ENCODE measurements at regions not wholly inside any gene's neighbourhood (a gene's known extent, or its start where the extent isn't known, plus 50 kb on each side); places are given as distances from the start of the nearest gene placed in this dataset.

DNA sequence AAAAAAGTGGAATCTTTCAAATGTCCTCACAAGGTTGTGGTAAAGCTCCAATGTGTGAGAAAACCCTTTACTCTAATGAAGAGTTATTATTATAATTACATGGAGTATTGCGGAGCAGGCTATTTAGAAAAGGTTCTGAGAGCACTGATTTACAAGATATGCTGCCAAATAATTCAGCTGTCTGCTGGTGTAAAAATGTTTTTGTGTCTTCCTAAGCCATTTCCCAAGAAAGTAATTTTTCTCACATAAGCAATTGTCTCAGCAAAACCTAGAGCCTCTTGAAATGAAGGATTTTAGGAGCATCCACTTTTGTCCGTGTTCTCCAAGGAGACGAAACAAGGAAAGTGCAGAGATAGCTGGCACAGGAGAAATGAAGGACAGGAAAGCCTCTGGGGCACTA is 229.6 kb upstream of the STARD13 start:
- no peak for DNase-seq (ENCODE audit: low read depth in 2 of 2)

- no peak for DNase-seq (ENCODE audit: low read depth in 2 of 2)
These were observed 232.9 kb upstream of the STARD13 start for GRCh38 chr13:33518452-33518851.

- DNase-seq (ENCODE audit: low read depth in 2 of 2): no peak
These were observed 234.3 kb upstream of the STARD13 start for GRCh38 chr13:33519561-33520467.

DNA sequence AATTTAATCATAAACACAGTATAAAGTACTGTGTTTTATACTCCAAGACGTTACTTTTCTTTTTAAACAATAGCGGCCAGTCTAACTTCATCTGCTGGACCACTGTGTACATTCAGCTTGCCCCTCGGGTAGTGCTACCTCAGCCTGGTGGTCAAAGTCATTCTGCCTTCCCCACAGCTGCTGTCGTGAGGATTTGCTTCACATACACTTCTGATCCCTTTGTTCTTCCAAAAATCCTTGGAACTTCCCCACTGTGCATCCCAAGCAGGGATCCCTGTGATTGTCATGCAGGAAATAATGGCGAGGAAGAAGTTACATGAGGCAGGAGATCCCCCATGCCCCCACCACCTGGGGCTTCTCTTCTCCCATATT is 234.9 kb upstream of the STARD13 start:
- no peak for DNase-seq (ENCODE audit: low read depth in 2 of 2)

DNA sequence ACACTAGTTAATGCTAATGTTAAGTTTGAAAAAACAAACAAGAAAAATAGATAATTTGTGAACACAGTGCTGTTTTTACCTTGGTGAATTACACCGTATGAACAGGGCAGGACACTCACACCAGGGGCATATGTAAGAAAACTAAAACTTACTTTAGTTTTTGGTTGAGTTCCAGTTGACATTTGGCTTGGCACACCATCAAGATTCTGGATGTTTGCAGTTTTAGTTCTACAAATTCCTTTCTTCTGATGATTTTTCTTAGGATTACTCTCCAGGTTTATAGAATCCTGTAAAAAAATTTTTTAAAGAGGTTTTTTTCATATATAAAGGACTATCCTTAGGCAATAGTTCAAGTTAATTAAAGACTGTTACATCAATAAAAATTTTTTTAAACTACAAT is 238.5 kb upstream of the STARD13 start:
- DNase-seq (ENCODE audit: low read depth in 2 of 2): no peak

DNA sequence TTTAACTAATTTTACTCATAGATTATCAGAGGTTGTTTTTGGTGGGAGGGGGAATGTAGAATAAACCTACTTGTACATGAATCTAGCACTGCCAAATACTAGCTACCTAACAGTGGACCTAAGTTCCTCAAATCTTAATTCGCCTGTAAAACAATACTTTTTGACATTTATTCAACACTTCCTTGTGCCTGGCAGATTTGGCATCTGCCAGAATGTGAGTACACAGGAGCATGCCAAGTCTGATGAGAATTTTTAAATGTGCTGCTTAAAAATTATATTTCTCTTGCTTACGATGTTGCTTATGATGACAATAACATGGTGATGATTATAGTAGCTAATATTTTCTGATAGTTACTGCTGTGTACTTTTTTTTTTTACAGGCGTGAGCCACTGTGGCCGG is 240.2 kb upstream of the STARD13 start:
- DNase-seq (ENCODE audit: low read depth in 2 of 2): no peak

DNA sequence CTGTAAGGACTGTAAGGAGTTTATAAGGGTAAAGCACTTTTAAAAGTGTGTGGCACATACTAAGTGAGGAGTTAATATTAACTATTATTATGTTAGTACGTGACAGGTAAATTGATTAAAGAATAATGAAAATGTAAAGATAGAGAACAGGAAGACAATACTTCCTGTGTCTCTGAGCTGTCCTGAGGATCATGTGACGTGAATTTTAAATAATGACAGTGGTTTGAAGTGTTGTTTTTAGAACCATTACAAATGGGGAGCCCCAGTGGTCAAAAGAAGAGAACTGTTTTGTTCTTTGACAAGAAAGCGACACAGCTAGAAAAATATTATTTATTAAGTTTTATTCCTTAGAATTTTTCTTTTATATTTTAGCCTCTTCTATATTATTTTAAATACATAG is 241.2 kb upstream of the STARD13 start:
- no peak for DNase-seq (ENCODE audit: low read depth in 2 of 2)

GRCh38 chr13:33528896-33529295 is 243.3 kb upstream of the STARD13 start:
- DNase-seq (ENCODE audit: low read depth in 2 of 2): no peak

DNA sequence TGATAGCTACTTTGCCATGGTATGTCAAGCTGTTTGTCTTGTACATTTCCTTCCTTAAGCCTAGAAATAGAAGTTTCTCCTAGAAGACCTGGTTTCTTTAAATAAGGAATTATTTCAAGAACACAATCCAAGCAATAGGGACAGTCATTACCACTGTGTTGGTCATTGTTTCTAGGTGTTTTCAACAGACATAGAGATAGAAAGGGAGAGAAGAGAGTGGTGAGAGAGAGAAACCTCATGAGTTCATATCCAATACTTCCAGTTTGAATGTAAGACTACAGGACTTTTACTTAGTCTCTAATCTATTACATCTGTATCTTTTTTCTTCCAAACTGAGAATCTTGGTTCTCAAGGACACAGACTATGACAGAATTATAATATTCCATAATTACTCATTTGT is 245.9 kb upstream of the STARD13 start:
- no peak for DNase-seq (ENCODE audit: low read depth in 2 of 2)

DNA sequence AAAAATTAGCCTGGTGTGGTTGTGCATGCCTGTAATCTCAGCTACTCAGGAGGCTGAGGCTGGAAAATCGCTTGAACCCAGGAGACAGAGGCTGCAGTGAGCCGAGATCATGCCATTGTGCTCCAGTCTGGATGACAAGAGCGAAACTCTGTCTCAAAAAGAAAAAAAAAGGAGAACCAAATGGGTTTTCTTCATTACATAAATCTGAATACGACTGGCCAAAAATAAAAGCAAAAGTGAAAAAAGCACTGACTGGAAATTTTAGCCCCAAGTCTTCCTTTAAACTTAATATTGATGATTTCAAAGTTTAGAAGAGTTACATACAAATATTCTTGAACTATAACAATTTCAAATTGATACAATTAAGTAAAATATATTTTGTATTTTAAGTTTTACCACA is 249.5 kb upstream of the STARD13 start:
- DNase-seq (ENCODE audit: low read depth in 2 of 2): no peak

DNA sequence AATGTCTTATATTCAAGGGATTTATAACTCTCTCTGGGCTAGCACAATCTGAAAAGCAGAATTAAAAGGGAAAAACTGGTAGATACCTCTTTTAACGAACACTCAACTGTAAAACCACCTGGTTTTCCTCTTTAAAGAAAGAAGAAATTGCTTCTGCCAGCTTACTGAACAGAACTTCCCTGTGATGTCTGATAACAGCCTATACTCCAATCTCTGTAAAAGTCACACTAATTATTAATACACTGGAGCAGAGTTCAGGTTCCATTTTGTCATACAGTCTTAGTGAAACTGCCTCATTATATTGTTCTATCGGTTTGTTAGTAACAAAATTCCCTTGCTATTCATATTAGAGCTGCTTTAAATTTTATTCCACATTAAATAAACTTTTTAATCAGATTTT is 251.0 kb upstream of the STARD13 start:
- DNase-seq (ENCODE audit: low read depth in 2 of 2): no peak

DNA sequence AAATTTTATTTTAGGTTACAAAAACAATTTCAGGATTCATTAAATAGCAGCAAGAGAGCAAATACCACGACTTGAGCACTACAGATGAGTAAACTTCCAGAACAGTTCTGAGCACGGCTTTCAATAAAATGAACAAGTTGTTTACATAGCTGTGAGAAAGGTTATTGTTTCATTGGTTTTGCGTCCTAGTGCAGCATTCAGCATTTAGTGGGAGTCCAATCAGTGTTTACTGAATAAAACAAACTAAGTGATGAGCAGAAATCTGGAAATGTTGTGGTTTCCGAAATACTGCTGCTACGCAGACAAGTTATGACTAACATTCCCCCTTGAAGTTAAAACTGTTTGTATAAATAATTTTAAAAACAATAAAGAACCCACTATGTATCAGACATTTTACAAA is 251.5 kb upstream of the STARD13 start:
- DNase-seq (ENCODE audit: low read depth in 2 of 2): no peak

DNA sequence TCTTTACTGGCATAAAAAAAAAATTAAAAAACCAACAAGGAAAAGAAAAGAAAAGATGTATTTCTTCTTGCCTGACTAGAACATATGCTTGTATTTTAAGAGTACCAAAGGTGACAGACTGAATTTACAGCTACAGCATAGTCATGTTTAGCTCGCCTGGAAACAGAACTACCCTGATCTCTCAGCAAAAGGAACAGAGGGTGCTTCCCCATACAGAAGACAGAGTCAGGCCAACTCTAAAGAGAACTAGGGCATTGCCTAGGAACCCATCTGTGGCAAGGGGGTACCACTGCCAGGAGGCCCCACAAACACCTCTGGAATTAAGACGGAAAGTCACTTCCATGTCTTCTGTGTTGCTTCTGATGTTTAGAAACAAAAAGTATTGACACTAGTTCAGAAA is 252.1 kb upstream of the STARD13 start:
- no peak for DNase-seq (ENCODE audit: low read depth in 2 of 2)

DNA sequence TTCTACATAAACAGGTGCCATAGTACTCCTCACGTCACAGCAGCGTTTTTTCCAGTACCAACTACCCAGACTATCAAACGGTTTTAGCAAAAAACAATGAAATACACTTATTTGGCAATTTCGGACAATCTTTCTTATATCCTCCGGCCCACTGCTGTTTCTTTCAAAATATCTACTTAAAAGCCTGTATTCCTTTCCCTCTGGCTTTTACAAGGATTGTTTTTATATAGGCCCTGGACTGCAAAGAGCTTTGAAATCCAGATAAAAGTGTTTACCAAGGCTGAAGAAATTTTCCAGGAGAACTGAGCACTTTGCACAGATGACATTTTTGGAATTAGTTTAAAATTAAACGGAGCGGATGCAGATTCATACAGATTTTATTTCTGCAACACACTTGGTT is 255.9 kb upstream of the STARD13 start:
- no peak for DNase-seq (ENCODE audit: low read depth in 2 of 2)

DNA sequence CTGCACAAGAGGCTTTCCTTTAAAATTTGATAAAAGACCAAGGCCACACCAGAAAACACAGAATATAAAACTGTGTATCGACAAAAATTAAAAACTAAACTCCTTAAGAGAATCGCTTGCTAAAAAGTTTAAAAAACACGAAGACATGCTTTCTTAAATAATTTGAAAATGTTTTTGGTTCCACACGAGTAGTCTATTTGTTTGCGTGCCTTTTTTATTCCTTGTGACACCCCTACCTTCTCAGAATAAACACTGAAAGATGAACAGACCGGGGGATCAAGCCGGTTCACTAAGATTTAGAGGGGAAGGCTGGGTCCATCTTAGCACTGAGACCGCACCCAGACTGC is 256.4 kb upstream of the STARD13 start:
- no peak for DNase-seq (ENCODE audit: low read depth in 2 of 2)

DNA sequence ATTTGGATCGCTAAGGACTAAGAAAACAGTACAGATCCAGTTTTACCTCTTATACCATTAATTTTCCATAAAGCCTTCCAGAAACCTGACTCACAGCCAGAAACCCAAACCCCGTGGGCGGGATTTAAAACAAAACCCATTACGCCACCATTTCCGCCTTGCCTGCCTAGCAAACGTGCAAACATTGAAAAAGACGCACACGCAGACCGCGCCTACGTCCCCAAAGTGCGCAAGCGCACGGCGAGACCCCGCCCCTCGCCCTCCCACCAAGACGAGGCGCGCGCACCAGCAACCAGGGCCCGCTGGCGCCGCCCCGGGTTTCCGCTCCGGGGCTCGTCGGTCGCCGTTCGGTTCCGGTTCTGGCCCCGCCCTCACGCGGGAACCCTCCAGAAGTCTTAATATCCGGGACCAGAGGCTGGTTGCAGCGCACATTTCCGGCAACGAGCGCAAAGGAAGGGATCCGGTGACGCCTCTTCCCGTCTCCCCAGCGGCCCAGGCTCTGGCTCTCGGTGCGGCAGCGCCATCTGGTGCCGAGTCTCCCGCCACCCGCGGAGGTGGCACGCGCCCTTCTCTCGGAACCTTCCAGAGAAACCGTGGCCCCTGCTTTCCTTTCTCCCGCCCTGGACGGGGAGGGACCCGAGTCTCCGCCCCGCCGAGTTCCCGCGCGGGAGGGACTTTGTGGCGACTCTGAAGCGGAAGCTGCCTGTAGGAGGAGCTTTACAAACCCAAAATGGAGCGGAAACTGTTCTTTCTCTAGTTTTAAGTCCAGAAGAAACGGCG is 256.9 kb upstream of the STARD13 start:
- DNase-seq (ENCODE audit: low read depth in 2 of 2): peak; percentile 96 to 98

DNA sequence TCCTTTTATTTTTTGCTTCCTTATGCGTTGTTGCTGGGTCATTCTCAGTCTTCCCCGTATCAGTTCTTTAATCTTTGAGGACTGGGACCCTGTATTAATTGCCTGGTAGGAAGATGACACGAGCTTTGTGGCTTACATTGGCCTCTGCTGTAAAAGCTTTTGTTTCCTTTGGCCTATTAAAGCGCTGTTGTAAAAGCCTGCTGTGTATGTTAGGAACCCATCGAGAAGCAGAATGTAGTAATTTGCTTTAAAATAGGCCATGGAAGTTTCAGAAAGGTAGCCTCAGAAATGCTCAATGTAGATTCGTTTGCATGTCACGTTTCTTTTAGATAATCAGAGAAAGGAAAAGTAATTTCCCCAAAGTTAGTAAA is 257.5 kb upstream of the STARD13 start:
- DNase-seq (ENCODE audit: low read depth in 2 of 2): no peak

DNA sequence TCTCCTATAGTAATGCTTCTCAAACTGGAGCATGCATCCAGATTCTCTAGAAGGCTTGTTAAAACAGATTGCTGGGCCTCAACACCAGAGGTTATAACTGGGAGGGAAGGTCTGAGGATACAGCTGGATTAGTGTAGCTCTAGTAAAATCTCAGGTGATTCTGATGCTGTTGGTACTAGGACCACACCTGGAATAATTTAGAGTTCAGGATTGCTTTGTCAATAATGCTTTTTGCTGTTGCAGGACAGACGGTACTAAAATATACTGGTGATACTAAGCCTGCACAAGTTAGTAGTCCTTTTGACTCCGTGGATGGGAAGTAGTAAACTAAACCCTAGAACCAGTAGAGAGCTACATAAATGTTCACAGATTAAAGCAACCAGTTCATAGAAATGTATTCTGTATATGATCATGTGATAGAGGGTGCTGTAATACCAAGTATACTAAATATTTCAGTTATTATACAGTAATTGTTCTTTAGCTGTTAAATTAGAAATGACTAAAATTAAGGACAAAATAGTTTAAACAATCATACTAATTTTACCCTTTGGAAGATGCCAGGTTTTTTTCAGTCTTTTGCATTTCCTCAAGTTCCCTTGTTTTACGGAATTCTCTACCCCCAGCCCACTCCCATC is 258.2 kb upstream of the STARD13 start:
- no peak for DNase-seq (ENCODE audit: low read depth in 2 of 2)

GRCh38 chr13:33544308-33544707 is 258.8 kb upstream of the STARD13 start:
- DNase-seq (ENCODE audit: low read depth in 2 of 2): no peak

- DNase-seq (ENCODE audit: low read depth in 2 of 2): no peak
These were observed 259.9 kb upstream of the STARD13 start for GRCh38 chr13:33545492-33545891.

DNA sequence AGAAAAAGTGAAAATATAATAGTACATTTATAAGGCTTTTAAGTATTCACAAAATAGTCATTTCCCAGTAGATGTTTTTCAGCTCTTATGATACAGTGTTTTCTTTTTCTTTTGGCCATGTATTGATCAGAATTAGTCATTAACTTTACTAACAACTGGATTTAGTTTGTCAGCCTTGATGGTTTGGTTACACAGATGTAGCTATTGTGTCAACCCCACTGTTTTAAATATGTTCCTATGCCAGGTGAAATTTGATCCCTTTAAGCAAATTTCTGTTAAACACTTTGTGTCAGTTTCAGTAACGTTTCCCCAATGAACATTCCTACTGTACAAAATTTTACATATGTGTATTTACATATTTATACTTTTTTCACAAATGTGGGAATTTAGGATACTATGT is 261.5 kb upstream of the STARD13 start:
- no peak for DNase-seq (ENCODE audit: low read depth in 2 of 2)

DNA sequence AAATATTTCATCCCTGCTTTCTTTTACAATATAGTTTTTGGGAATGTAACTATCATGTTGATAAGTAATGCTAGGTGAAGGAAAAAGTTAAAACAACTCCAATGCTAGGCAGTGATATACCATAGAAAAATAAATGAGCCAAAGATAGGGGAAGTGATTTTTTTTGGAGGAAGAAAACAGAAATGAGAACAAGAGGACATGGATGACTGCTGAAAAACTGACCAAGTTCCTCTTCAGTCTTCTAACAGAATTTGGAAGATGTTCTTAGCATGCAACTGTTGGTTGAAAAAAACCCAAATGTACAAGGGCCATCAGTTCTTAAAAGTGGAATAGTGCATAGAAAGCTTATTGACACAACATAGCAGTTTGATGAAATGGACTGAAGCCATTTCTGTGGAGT is 262.5 kb upstream of the STARD13 start:
- no peak for DNase-seq (ENCODE audit: low read depth in 2 of 2)

- DNase-seq (ENCODE audit: low read depth in 2 of 2): no peak
These were observed 264.7 kb upstream of the STARD13 start for GRCh38 chr13:33550276-33550675.
